ENCODE measurements at regions not wholly inside any gene's neighbourhood (a gene's known extent, or its start where the extent isn't known, plus 50 kb on each side); places are given as distances from the start of the nearest gene placed in this dataset.
"Not testable (repeated sequence)": the region's sequence is repeated elsewhere in the genome, so short reads cannot be mapped to it uniquely, and the experiment has no call there.

- no peak for DNase-seq
These were observed 797.2 kb downstream of the TNS3 start for GRCh38 chr7:46784732-46785131.

GRCh38 chr7:46781901-46782439 lies 799.9 kb downstream of the TNS3 start:
- no peak for DNase-seq

- peak; percentile 10 for DNase-seq
These were observed 805.1 kb downstream of the TNS3 start for GRCh38 chr7:46776790-46777189.

GRCh38 chr7:46775776-46776175 lies 806.1 kb downstream of the TNS3 start:
- no peak for DNase-seq

- no peak for DNase-seq
These were observed 806.9 kb downstream of the TNS3 start for GRCh38 chr7:46775020-46775419.

- no peak for DNase-seq
These were observed 807.4 kb downstream of the TNS3 start for GRCh38 chr7:46774515-46774914.

GRCh38 chr7:46772776-46773175 lies 809.1 kb downstream of the TNS3 start:
- no peak for DNase-seq

GRCh38 chr7:46767071-46767470 lies 814.8 kb downstream of the TNS3 start:
- DNase-seq: no peak

GRCh38 chr7:46764100-46764936 lies 817.6 kb downstream of the TNS3 start:
- DNase-seq: no peak

- DNase-seq: no peak
These were observed 818.6 kb downstream of the TNS3 start for GRCh38 chr7:46763344-46763743.

- no peak for DNase-seq
These were observed 822.0 kb downstream of the TNS3 start for GRCh38 chr7:46759711-46760480.

- DNase-seq: no peak
These were observed 824.9 kb downstream of the TNS3 start for GRCh38 chr7:46756996-46757395.

GRCh38 chr7:46756256-46756655 lies 825.7 kb downstream of the TNS3 start:
- no peak for DNase-seq

GRCh38 chr7:46755120-46756034 lies 826.5 kb downstream of the TNS3 start:
- DNase-seq: no peak

- DNase-seq: no peak
These were observed 827.7 kb downstream of the TNS3 start for GRCh38 chr7:46754140-46754720.

- DNase-seq: no peak
These were observed 828.2 kb downstream of the TNS3 start for GRCh38 chr7:46753662-46754061.

- no peak for DNase-seq
These were observed 829.0 kb downstream of the TNS3 start for GRCh38 chr7:46752881-46753366.

GRCh38 chr7:46751927-46752723 lies 829.8 kb downstream of the TNS3 start:
- DNase-seq: not testable (repeated sequence)

GRCh38 chr7:46751471-46751870 lies 830.4 kb upstream of the IGFBP3 start:
- no peak for DNase-seq

- DNase-seq: no peak
These were observed 829.3 kb upstream of the IGFBP3 start for GRCh38 chr7:46750321-46750865.

Data from NCI-H2171 treated with DMSO at 0.1 percent for 48 hours (cell line).